ENCODE measurements at regions not wholly inside any gene's neighbourhood (a gene's known extent, or its start where the extent isn't known, plus 50 kb on each side); places are given as distances from the start of the nearest gene placed in this dataset.

- TF ChIP-seq CHD2 (IDR thresholded peaks at IDR 0.05; ENCODE audit: borderline replicate concordance, low read depth, low read length) = no peak
- no peak for TF ChIP-seq EZH2 (IDR thresholded peaks at IDR 0.05; ENCODE audit: borderline replicate concordance, control insufficient read depth, low read depth, low read length)
- TF ChIP-seq ELK1 (IDR thresholded peaks at IDR 0.05; ENCODE audit: low read depth, low read length) = no peak
- TF ChIP-seq CEBPZ (IDR thresholded peaks at IDR 0.05; ENCODE audit: low read depth, low read length) = no peak
- no peak for TF ChIP-seq CTCF (IDR thresholded peaks at IDR 0.05 in 2 of 3, conservative IDR thresholded peaks at IDR 0.05 in 1 of 3; ENCODE audit: control insufficient read depth in 2 of 3, extremely low read depth in 1 of 3, insufficient read depth in 1 of 3, low read depth in 3 of 3, low read length in 3 of 3)
- TF ChIP-seq RAD51 (IDR thresholded peaks at IDR 0.05) = no peak
- TF ChIP-seq CHD1 (IDR thresholded peaks at IDR 0.05; ENCODE audit: low read depth, low read length) = no peak
Observed at GRCh38 chr6:50973464-50973863, 154.8 kb downstream of the TFAP2B start.

All from GM12878 (cell line).